CD14-positive monocyte (primary cell): ENCODE measurements at regions not wholly inside any gene's neighbourhood (a gene's known extent, or its start where the extent isn't known, plus 50 kb on each side); places are given as distances from the start of the nearest gene placed in this dataset.

Source experiments
- DNase-seq, 3 donors: peaks; one replicate each; pipeline ENCODE4 v3.0.0-alpha.2; 2011 to 2022
- H2AFZ ChIP-seq: 2 replicates; pipeline ENCODE4 v1.6.0; 2012; ENCODE audit warnings: mild to moderate bottlenecking, low read depth, low read length, inconsistent platforms; ENCODE audit not compliant: insufficient read depth, poor library complexity, severe bottlenecking
- H3K27ac ChIP-seq, 2 donors: 1 replicate in 1 of 2; 2 replicates in 1 of 2; pipeline ENCODE4 v1.5.1; 2012 to 2013; ENCODE audit warnings: low read length in 2 of 2, control low read depth in 1 of 2, inconsistent platforms in 1 of 2, low read depth in 1 of 2, mild to moderate bottlenecking in 1 of 2
- H3K27me3 ChIP-seq, 2 donors: one replicate each; pipeline versions ENCODE4 v1.6.0 to v1.6.1; 2011 to 2013; ENCODE audit warnings: low read length in 2 of 2; ENCODE audit not compliant: control insufficient read depth in 2 of 2, insufficient read depth in 2 of 2
- H3K36me3 ChIP-seq, 2 donors: replicated peaks in 1 of 2; 1 replicate in 1 of 2; 2 replicates in 1 of 2; pipeline versions ENCODE4 v1.5.1 to v1.6.1; 2012 to 2013; ENCODE audit warnings: low read length in 2 of 2, control low read depth in 1 of 2, inconsistent platforms in 1 of 2, mild to moderate bottlenecking in 1 of 2; ENCODE audit not compliant: insufficient read depth in 2 of 2, control insufficient read depth in 1 of 2
- H3K4me1 ChIP-seq, 2 donors: 1 replicate in 1 of 2; 2 replicates in 1 of 2; pipeline versions ENCODE4 v1.5.1 to v1.6.1; 2012 to 2013; ENCODE audit warnings: low read length in 2 of 2, control low read depth in 1 of 2, inconsistent platforms in 1 of 2, mild to moderate bottlenecking in 1 of 2, moderate library complexity in 1 of 2; ENCODE audit not compliant: insufficient read depth in 2 of 2, control insufficient read depth in 1 of 2
- H3K4me2 ChIP-seq: replicated peaks from 2 replicates; pipeline ENCODE3; 2012; ENCODE audit warnings: low read length, moderate library complexity, mild to moderate bottlenecking; ENCODE audit not compliant: poor library complexity, severe bottlenecking; ENCODE audit errors: extremely low read depth
- H3K4me3 ChIP-seq, 3 experiments: fragments of 200-600 bp in 1 of 3; sonication (generic) in 1 of 3; replicated peaks in 1 of 3; 1 replicate in 2 of 3; 2 replicates in 1 of 3; pipeline ENCODE4 v1.5.1; 2011 to 2013; ENCODE audit warnings: low read length in 3 of 3, mild to moderate bottlenecking in 3 of 3, control low read depth in 2 of 3, low read depth in 2 of 3, inconsistent platforms in 1 of 3, moderate library complexity in 1 of 3
- H3K79me2 ChIP-seq: 2 replicates; pipeline ENCODE4 v1.6.0; 2012; ENCODE audit warnings: mild to moderate bottlenecking, control low read depth, inconsistent platforms, low read length, moderate library complexity; ENCODE audit not compliant: insufficient read depth
- H3K9ac ChIP-seq: 2 replicates; pipeline ENCODE4 v1.6.0; 2017; ENCODE audit warnings: low read length, mild to moderate bottlenecking; ENCODE audit not compliant: insufficient read depth, poor library complexity, severe bottlenecking
- H3K9me3 ChIP-seq, 2 donors: replicated peaks in 1 of 2; 1 replicate in 1 of 2; 2 replicates in 1 of 2; pipeline versions ENCODE4 v1.5.1 to v1.6.1; 2012 to 2013; ENCODE audit warnings: low read length in 2 of 2, control low read depth in 1 of 2; ENCODE audit not compliant: control insufficient read depth in 1 of 2, insufficient read depth in 1 of 2
- H4K20me1 ChIP-seq: 2 replicates; pipeline ENCODE4 v1.6.0; 2012; ENCODE audit warnings: mild to moderate bottlenecking, low read length, control low read depth, moderate library complexity; ENCODE audit not compliant: insufficient read depth
- H3K27ac Mint-ChIP-seq, 7 donors: one replicate each; pipeline ENCODE4 v1.8.0; 2020; ENCODE audit warnings: mild to moderate bottlenecking in 7 of 7, mixed read lengths in 7 of 7, moderate library complexity in 6 of 7, inconsistent platforms in 2 of 7
- H3K27me3 Mint-ChIP-seq, 3 donors: one replicate each; pipeline ENCODE4 v1.8.0; 2021 to 2022; ENCODE audit warnings: low read depth in 3 of 3, mild to moderate bottlenecking in 3 of 3, mixed read lengths in 3 of 3, moderate library complexity in 3 of 3, inconsistent platforms in 1 of 3
- H3K36me3 Mint-ChIP-seq, 2 donors: one replicate each; pipeline ENCODE4 v1.8.0; 2020; ENCODE audit warnings: mixed read lengths in 2 of 2, inconsistent platforms in 1 of 2, mild to moderate bottlenecking in 1 of 2
- H3K4me1 Mint-ChIP-seq: one replicate; pipeline ENCODE4 v1.8.0; 2020; ENCODE audit warnings: mild to moderate bottlenecking, mixed read lengths
- H3K4me3 Mint-ChIP-seq, 2 donors: one replicate each; pipeline ENCODE4 v1.8.0; 2020; ENCODE audit warnings: mild to moderate bottlenecking in 2 of 2, mixed read lengths in 2 of 2, moderate library complexity in 1 of 2
- H3K9me3 Mint-ChIP-seq, 7 donors: one replicate each; pipeline ENCODE4 v1.8.0; 2020 to 2022; ENCODE audit warnings: mixed read lengths in 7 of 7, mild to moderate bottlenecking in 6 of 7, moderate library complexity in 6 of 7, inconsistent platforms in 2 of 7
- CTCF ChIP-seq: fragments of 200-600 bp; IDR thresholded peaks from one replicate; pipeline ENCODE4 v1.8.0; 2022; ENCODE audit warnings: antibody characterized with exemption, mild to moderate bottlenecking
- WGBS: methylation state at CpG from one replicate; pipeline ENCODE4 v1.1.5; 2013; ENCODE audit warnings: missing lambda C conversion rate; ENCODE audit not compliant: insufficient coverage; 5-methylcytosine and 5-hydroxymethylcytosine counted together
- intact Hi-C, 2 donors: fragments of 100-400 bp; cut with micrococcal nuclease; formaldehyde crosslinking; loops; one replicate each; pipeline versions ENCODE4 v1.15.0 to v1.15.1; 2023

GRCh38 chr3:99313485-99313884 is 324.9 kb upstream of the COL8A1 start:
- no peak for DNase-seq
- Mint-ChIP-seq H3K36me3 (no peaks in the 10 kb centered on the region), H3K4me3 (no peak overlapping the region), H3K4me1 (no peaks in the 10 kb centered on the region), H3K9me3 (peaks cover 3 to 19% (median 8%) of the 10 kb centered on the region in 7 donors), H3K27ac (no peak overlapping the region), H3K27me3 (peaks cover 0 to 1% (median 1%) of the 10 kb centered on the region in 3 donors)
- Histone ChIP-seq H3K27ac (no peak overlapping the region), H3K79me2 (no peaks in the 10 kb centered on the region), H3K4me3 (no peak overlapping the region), H3K4me2 (no peak overlapping the region), H3K9me3 (peaks cover 0 to 7% of the 10 kb centered on the region in 2 donors), H3K36me3 (no peaks in the 10 kb centered on the region), H2AFZ (no peak overlapping the region), H3K27me3 (no peaks in the 10 kb centered on the region), H3K4me1 (no peaks in the 10 kb centered on the region), H3K9ac (no peak overlapping the region), H4K20me1 (no peaks in the 10 kb centered on the region)
- intact Hi-C loops, result no loop called here
- TF ChIP-seq CTCF, result no peak

- intact Hi-C loops, result no loop called here
- H3K27ac ChIP-seq, result no peak overlapping the region
- H3K4me2 ChIP-seq, result no peak overlapping the region
- Mint-ChIP-seq H3K4me1 (no peaks in the 10 kb centered on the region), H3K36me3 (no peaks in the 10 kb centered on the region), H3K27me3 (no peaks in the 10 kb centered on the region), H3K4me3 (no peak overlapping the region), H3K27ac (no peak overlapping the region), H3K9me3 (peaks cover 2 to 10% (median 7%) of the 10 kb centered on the region in 7 donors)
- TF ChIP-seq CTCF, result no peak
- no peaks in the 10 kb centered on the region for H3K36me3 ChIP-seq
- peaks cover 0 to 9% of the 10 kb centered on the region in 2 donors for H3K9me3 ChIP-seq
- DNase-seq, result no peak
- no peaks in the 10 kb centered on the region for H3K79me2 ChIP-seq
- no peak overlapping the region for H2AFZ ChIP-seq
- no peak overlapping the region for H3K4me3 ChIP-seq
- H4K20me1 ChIP-seq, result no peaks in the 10 kb centered on the region
- no CpG with 5 or more reads among the region's 1 CpG for WGBS
- no peak overlapping the region for H3K9ac ChIP-seq
- no peaks in the 10 kb centered on the region for H3K27me3 ChIP-seq
- H3K4me1 ChIP-seq, result no peaks in the 10 kb centered on the region
Measured at GRCh38 chr3:99298661-99299060, 339.7 kb upstream of the COL8A1 start.
